MM.1S (cell line): ENCODE measurements at regions not wholly inside any gene's neighbourhood (a gene's known extent, or its start where the extent isn't known, plus 50 kb on each side); places are given as distances from the start of the nearest gene placed in this dataset.

Source experiments
- DNase-seq: peaks from one replicate; pipeline ENCODE4 v3.0.0-alpha.2; 2015
- H2AFZ ChIP-seq: fragments of 300-600 bp; sonication (generic); 2 replicates; pipeline ENCODE4 v1.6.0; 2016; ENCODE audit warnings: antibody characterized with exemption, low read length
- H3F3A ChIP-seq: fragments of 300-600 bp; sonication (generic); 2 replicates; pipeline ENCODE4 v1.6.1; 2016; ENCODE audit warnings: mild to moderate bottlenecking, antibody characterized with exemption, low read length, moderate library complexity, mixed read lengths; ENCODE audit not compliant: insufficient read depth
- H3K27ac ChIP-seq: fragments of 300-600 bp; sonication (generic); 2 replicates; pipeline ENCODE4 v1.5.1; 2016; ENCODE audit warnings: mild to moderate bottlenecking, low read length
- H3K27me3 ChIP-seq: fragments of 300-600 bp; sonication (generic); replicated peaks from 2 replicates; pipeline ENCODE4 v1.6.0; 2016; ENCODE audit warnings: low read length; ENCODE audit not compliant: insufficient read depth
- H3K36me3 ChIP-seq: fragments of 300-600 bp; sonication (generic); replicated peaks from 2 replicates; pipeline ENCODE4 v1.6.1; 2016; ENCODE audit warnings: mild to moderate bottlenecking, low read length, mixed read lengths; ENCODE audit not compliant: insufficient read depth
- H3K4me1 ChIP-seq: fragments of 300-600 bp; sonication (generic); 2 replicates; pipeline ENCODE4 v1.6.1; 2016; ENCODE audit warnings: low read length, mixed read lengths
- H3K4me2 ChIP-seq: fragments of 300-600 bp; sonication (generic); 2 replicates; pipeline ENCODE4 v1.6.0; 2016; ENCODE audit warnings: low read depth, low read length
- H3K4me3 ChIP-seq: fragments of 300-600 bp; sonication (generic); 2 replicates; pipeline ENCODE4 v1.5.1; 2016; ENCODE audit warnings: low read length, mixed read lengths
- H3K79me2 ChIP-seq: fragments of 300-600 bp; sonication (generic); 2 replicates; pipeline ENCODE4 v1.6.1; 2016; ENCODE audit warnings: mixed run types, low read length, mixed read lengths
- H3K9ac ChIP-seq: fragments of 300-600 bp; sonication (generic); 2 replicates; pipeline ENCODE4 v1.6.1; 2016; ENCODE audit warnings: low read length, mixed read lengths
- H3K9me2 ChIP-seq: fragments of 300-600 bp; sonication (generic); replicated peaks from 2 replicates; pipeline ENCODE4 v1.6.1; 2016; ENCODE audit warnings: mild to moderate bottlenecking, low read length, mixed read lengths; ENCODE audit not compliant: insufficient read depth
- H3K9me3 ChIP-seq: fragments of 300-600 bp; sonication (generic); replicated peaks from 2 replicates; pipeline ENCODE4 v1.6.1; 2016; ENCODE audit warnings: mild to moderate bottlenecking, low read length, mixed read lengths; ENCODE audit not compliant: insufficient read depth
- H4K20me1 ChIP-seq: fragments of 300-600 bp; sonication (generic); 2 replicates; pipeline ENCODE4 v1.6.1; 2016; ENCODE audit warnings: mild to moderate bottlenecking, low read length, moderate library complexity, mixed read lengths; ENCODE audit not compliant: insufficient read depth
- EZH2 ChIP-seq: fragments of 300-600 bp; sonication (generic); optimal IDR thresholded peaks from 2 replicates; pipeline ENCODE3; 2017; ENCODE audit warnings: low read depth, mild to moderate bottlenecking, antibody characterized with exemption, low read length, mixed read lengths
- EZH2phosphoT487 ChIP-seq: fragments of 300-600 bp; sonication (generic); IDR thresholded peaks from 2 replicates; pipeline ENCODE4 v1.6.1; 2018; ENCODE audit warnings: antibody characterized with exemption, low read length
- TF ChIP-seq, protein P1 (sequence below): fragments of 300-600 bp; sonication (generic); IDR thresholded peaks from 2 replicates; pipeline ENCODE4 v1.5.1; 2016; ENCODE audit warnings: antibody characterized with exemption, low read length, mixed read lengths

DNA sequence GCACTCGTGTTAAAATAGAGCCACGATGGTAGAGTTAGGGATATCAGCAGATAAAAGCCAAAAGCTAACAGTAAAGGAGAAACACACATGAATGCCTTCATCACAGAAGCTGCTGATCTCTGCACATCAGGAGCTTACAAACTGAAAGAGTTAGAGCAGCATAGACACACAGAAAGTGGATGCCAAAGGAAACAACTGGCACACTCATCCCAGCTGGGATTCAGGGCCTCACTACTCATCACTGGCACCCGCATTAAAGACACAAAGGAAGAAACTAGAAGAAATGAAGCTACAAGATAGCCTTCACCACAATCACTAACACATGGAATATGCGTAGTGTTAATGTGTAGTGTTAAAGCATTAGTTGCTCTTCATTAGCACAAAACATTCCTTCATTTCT lies 156.4 kb upstream of the TBL1X start:
- no peaks in the 10 kb centered on the region for H3K27me3 ChIP-seq
- no peaks in the 10 kb centered on the region for H3K36me3 ChIP-seq
- H3K9me3 ChIP-seq, result no peaks in the 10 kb centered on the region
- H3F3A ChIP-seq, result no peaks in the 10 kb centered on the region
- TF ChIP-seq, protein P1, sequence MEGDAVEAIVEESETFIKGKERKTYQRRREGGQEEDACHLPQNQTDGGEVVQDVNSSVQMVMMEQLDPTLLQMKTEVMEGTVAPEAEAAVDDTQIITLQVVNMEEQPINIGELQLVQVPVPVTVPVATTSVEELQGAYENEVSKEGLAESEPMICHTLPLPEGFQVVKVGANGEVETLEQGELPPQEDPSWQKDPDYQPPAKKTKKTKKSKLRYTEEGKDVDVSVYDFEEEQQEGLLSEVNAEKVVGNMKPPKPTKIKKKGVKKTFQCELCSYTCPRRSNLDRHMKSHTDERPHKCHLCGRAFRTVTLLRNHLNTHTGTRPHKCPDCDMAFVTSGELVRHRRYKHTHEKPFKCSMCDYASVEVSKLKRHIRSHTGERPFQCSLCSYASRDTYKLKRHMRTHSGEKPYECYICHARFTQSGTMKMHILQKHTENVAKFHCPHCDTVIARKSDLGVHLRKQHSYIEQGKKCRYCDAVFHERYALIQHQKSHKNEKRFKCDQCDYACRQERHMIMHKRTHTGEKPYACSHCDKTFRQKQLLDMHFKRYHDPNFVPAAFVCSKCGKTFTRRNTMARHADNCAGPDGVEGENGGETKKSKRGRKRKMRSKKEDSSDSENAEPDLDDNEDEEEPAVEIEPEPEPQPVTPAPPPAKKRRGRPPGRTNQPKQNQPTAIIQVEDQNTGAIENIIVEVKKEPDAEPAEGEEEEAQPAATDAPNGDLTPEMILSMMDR, result no peak
- TF ChIP-seq EZH2 (no peak), EZH2phosphoT487 (no peak)
- no peaks in the 10 kb centered on the region for H3K79me2 ChIP-seq
- H3K27ac ChIP-seq, result no peak overlapping the region
- no peak overlapping the region for H3K9ac ChIP-seq
- H3K4me3 ChIP-seq, result no peak overlapping the region
- no peak overlapping the region for H3K4me2 ChIP-seq
- H4K20me1 ChIP-seq, result no peaks in the 10 kb centered on the region
- no peaks in the 10 kb centered on the region for H3K4me1 ChIP-seq
- DNase-seq, result no peak
- no peak overlapping the region for H2AFZ ChIP-seq
- H3K9me2 ChIP-seq, result no peaks in the 10 kb centered on the region

DNA sequence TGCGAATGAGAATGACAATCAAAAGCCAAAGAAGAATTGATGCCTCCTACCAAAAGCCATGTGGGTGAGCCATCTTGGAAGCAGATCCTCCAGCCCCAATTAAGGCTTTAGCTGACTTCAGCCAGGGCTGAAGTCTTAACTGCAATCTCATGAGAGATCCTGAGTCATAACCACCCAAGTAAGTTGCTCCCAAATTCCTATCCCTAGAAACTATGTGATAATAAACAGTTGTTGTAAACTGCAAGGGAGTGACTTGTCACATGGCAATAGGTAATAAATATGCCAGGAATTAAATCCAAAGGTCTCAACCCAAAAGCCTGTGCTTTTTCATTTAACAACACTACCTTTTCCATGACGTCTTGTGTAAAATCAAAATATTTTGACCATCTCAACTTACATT lies 154.2 kb upstream of the TBL1X start:
- H3K79me2 ChIP-seq, result no peaks in the 10 kb centered on the region
- no peaks in the 10 kb centered on the region for H3K9me2 ChIP-seq
- no peak for DNase-seq
- H4K20me1 ChIP-seq, result no peaks in the 10 kb centered on the region
- no peak overlapping the region for H3K27ac ChIP-seq
- no peaks in the 10 kb centered on the region for H3K36me3 ChIP-seq
- H3K9ac ChIP-seq, result no peak overlapping the region
- no peaks in the 10 kb centered on the region for H3K27me3 ChIP-seq
- no peak overlapping the region for H3K4me2 ChIP-seq
- no peaks in the 10 kb centered on the region for H3K4me1 ChIP-seq
- no peaks in the 10 kb centered on the region for H3F3A ChIP-seq
- H3K4me3 ChIP-seq, result no peak overlapping the region
- no peaks in the 10 kb centered on the region for H3K9me3 ChIP-seq
- no peak overlapping the region for H2AFZ ChIP-seq
- TF ChIP-seq EZH2 (no peak), EZH2phosphoT487 (no peak)
- TF ChIP-seq, protein P1, result no peak

DNA sequence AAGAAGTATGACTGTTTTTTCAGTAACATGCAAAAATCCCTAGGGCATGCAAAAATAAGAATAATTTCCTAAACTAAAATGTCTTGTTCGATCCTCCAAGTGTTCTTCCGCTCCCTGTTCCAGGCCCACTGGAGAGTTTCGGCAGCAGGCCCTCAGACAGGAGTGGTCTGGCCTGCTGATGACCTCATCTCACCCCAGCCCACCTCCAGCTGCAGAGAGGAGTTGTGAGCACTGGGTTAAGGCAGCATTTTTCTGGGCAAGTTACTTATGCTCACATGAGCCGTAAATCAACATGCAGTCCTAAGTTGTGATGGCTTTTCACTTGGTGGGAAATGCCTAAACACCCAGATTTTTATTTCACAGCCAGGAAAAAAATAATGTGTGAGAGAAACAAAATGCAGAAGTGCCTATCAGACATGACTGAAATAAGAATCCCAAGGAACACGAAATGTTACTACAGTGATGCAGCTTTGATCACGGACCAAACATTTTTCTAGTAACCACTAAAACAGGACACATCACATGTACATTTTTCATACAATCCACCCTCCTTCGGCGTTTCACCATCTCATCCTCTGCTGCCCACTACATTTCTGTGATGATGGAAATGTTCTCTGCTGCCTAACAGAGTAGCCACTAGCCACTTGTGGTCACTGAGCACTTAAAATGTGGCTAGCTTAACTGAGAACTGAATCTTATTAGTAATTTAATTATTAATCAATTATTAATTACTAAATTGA lies 153.3 kb upstream of the TBL1X start:
- no peaks in the 10 kb centered on the region for H3K79me2 ChIP-seq

More for the DNA sequence above, 153.3 kb upstream of the TBL1X start:
- Histone ChIP-seq H4K20me1 (no peaks in the 10 kb centered on the region), H3K9ac (no peak overlapping the region), H3K9me2 (no peaks in the 10 kb centered on the region), H3F3A (no peaks in the 10 kb centered on the region), H3K4me3 (no peak overlapping the region), H3K9me3 (no peaks in the 10 kb centered on the region), H3K4me2 (no peak overlapping the region), H3K36me3 (no peaks in the 10 kb centered on the region), H2AFZ (no peak overlapping the region), H3K27me3 (no peaks in the 10 kb centered on the region), H3K27ac (no peak overlapping the region), H3K4me1 (no peaks in the 10 kb centered on the region)
- DNase-seq, result no peak
- TF ChIP-seq EZH2phosphoT487, result no peak
- TF ChIP-seq EZH2, result no peak
- TF ChIP-seq, protein P1, result no peak
